GM23248 (cell line): ENCODE measurements at regions not wholly inside any gene's neighbourhood (a gene's known extent, or its start where the extent isn't known, plus 50 kb on each side); places are given as distances from the start of the nearest gene placed in this dataset.

Experiments used
- EZH2 ChIP-seq: fragments of 200-600 bp; sonication (generic); IDR thresholded peaks from 2 replicates; pipeline ENCODE4 v1.6.1; 2018; ENCODE audit warnings: antibody characterized with exemption, mild to moderate bottlenecking; ENCODE audit not compliant: insufficient read depth, poor library complexity, severe bottlenecking
- EZH2phosphoT487 ChIP-seq: fragments of 200-600 bp; sonication (generic); IDR thresholded peaks from 2 replicates; pipeline ENCODE4 v1.6.1; 2018; ENCODE audit warnings: antibody characterized with exemption, moderate library complexity, mild to moderate bottlenecking, low read depth; ENCODE audit not compliant: insufficient read depth

GRCh38 chr13:82165396-82166174 is 1716.7 kb downstream of the SLITRK1 start:
- TF ChIP-seq EZH2, result no peak
- TF ChIP-seq EZH2phosphoT487, result no peak
